D341Med (cell line): ENCODE measurements at regions not wholly inside any gene's neighbourhood (a gene's known extent, or its start where the extent isn't known, plus 50 kb on each side); places are given as distances from the start of the nearest gene placed in this dataset.

Experiments used
- DNase-seq: peaks from one replicate; pipeline ENCODE4 v3.0.0; 2012; ENCODE audit warnings: low spot score

- no peak for DNase-seq
Observed at GRCh38 chr5:74258314-74258665, 382.2 kb downstream of the ENC1 start.

DNA sequence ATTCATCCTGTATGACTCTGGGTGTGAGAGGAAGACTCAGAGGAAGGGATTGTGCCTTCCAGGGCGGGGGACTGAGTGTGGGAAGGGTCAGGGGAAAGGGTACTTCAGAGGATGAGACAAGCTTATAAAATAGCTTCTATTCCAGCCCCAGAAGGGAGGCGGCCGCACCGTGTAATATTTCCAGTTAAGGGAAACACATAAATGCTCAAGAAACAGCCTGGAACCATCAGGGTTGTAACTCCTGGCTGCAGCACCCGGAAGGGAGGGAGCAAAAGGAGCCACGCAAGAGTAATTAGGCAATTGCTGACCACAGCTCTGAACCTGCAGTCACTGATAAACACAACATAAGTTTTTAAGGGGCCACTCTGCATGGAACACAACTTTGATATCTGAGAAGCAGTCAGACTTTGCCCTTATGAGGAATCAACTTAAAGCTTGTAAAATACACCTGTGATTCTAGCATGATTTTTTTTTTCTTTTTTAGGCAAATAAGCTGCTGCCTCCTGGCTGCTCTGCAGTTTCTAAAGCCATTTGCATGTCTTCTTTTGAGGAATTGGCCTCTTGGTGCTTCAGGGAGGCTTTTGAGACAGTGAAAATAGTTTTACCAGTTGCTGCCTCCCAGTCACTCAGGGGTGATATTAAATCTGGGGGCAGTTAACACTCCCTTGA is 382.7 kb downstream of the ENC1 start:
- no peak for DNase-seq

GRCh38 chr5:74257060-74257527 is 383.4 kb downstream of the ENC1 start:
- DNase-seq: no peak

DNA sequence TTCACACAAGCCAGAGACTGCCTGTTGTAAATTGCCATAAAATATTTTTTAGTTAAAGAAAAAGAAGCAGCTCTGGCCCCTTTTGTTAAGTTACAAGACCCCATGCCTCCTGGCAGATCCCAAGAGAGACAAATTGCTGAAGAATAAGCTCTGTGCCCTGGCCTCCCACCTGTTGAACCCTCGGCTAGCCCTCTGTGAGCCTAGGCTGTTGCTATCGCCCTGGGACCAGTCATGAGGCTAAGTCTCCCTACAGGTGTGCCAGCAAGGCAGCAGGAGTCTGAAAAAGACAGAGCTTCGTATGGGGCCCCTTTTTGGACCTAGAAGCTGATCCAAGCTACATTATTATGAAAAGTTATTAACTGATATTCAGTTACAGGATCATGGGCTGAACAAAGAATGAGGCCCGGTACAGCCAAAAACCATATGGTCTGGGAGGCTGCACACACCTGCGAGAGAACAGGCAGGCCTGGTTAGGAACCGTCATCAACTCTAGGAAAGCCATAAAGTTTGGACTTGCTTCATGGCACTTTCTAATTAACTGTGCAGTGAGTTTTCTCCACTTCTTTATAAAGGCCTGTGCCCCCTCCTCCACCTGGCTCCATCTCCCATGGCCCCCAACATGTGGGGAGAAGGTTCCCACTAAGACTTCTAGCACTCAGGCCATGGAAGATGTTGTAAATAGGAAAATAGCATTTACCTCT is 384.7 kb downstream of the ENC1 start:
- no peak for DNase-seq

GRCh38 chr5:74254257-74254656 is 386.3 kb downstream of the ENC1 start:
- no peak for DNase-seq

GRCh38 chr5:74252044-74252443 is 388.5 kb downstream of the ENC1 start:
- no peak for DNase-seq

DNA sequence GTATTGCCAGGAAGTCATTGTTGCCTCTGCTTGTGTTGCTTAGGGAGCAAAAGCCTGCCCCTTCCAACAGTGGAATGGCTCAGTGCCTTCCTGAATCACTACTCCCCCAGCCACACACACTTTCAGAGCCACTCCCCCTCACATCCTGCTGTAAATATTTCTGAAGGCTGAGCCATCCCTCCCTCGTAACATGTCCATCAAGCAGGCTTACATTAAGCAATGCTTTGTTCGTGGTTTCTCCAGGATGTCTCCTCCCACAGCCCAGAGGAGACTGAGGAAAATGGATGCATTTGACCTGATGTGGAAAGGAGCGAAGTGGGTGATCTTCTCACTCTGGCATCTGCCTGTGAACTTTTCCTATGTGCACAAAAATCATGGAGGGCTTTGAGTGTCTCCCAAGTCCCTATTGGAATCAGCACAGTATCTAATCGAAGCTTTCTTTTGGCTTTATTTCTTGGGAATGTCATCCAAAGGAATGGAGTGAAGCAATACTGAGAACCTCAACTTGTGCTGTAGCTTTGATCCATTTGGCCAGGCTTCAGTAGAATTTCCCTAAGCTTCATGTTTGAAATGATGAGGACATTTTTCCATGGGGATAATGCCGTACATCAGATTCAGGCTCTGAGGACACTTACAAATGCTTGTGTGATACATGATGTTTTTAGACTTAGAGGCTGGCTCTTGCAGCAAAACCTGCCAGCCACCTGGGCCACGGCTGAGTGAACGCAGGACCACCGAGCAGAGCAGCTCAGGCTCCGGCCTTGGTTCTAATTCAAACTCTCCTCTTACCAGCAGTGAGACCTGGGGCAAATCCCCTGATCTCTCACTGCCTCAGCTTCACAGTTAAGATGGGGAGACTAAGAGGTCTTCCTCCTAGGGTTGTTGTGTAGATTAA is 389.1 kb downstream of the ENC1 start:
- DNase-seq: no peak

DNA sequence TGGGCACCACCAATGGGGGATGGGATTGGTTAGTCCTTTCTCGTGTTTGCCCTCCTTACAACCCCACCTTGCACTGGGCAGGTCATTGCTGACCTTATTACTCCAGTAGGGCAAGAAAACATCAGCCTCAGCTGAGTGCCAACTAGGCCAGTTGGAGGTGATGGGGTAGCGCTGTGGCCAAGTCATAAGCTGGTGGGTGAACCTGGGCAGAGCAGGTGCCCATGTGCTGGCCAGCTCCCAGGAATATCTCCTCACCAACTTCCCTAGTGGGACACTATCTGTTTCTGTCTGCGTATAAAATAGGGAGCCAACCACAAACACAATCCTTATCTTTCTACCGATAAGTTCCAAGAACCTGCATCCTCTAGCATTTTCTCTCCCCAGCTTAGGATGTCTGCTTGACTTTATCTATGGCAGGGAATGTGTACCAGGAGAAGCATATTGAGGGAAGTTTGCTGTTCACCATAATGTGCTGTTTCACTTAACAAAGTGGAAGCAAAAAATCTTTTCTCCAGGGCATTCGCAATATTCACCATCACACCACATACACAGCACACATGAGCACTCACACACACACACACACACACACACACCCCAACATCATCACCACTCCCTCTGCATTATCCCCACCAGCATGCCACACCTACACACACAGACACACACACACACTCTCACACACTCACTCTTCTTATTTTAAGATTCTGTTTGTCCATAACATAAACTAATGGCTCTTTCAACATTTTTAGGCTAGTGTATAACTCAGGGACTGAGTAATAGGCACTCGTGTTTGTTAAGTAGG is 390.0 kb downstream of the ENC1 start:
- DNase-seq: no peak

DNA sequence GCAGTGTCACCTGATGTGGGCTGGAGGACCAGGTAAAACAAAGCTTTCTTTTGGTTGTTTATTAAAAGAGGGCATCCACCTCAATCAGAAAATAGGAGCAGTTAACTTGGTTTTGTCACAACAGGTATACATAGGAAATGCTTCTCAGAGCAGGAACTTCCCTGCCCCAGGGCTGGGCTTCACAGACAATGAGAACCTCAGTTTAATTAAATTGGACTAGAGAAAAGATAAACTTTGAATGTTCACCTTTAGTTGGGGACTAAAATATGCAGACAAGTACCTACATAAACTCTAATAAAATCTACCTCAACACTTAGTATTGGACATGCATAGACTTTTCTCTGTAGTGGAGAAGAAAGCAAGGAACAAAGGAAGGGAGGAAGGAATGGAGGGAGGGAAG is 392.0 kb downstream of the ENC1 start:
- DNase-seq: no peak

GRCh38 chr5:74244406-74244805 is 396.1 kb downstream of the ENC1 start:
- no peak for DNase-seq

DNA sequence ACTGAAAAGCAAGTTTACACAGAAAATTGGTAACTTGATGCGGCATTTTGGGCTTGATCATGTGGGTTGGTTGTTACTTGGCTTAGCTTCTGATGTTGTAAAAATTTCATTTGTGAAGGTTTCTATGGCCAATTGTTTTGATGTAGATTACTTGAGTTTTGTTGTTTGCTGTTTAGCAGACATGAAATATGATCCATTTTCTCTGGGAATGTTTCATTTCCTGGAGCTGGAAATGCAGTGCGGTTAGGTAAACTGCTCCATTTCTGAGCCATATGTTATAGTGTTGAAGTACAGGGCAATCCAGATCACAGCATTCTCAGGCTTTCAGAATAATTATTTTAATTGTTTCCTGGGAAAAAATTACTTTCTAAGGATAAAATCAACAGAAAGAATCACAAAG is 396.9 kb downstream of the ENC1 start:
- DNase-seq: no peak

- DNase-seq: no peak
Observed at GRCh38 chr5:74242516-74242915, 398.0 kb downstream of the ENC1 start.

GRCh38 chr5:74241751-74242140 is 398.8 kb downstream of the ENC1 start:
- no peak for DNase-seq

- no peak for DNase-seq
Observed at GRCh38 chr5:74240783-74241750, 399.5 kb downstream of the ENC1 start.

GRCh38 chr5:74239261-74239660 is 401.3 kb downstream of the ENC1 start:
- no peak for DNase-seq

DNA sequence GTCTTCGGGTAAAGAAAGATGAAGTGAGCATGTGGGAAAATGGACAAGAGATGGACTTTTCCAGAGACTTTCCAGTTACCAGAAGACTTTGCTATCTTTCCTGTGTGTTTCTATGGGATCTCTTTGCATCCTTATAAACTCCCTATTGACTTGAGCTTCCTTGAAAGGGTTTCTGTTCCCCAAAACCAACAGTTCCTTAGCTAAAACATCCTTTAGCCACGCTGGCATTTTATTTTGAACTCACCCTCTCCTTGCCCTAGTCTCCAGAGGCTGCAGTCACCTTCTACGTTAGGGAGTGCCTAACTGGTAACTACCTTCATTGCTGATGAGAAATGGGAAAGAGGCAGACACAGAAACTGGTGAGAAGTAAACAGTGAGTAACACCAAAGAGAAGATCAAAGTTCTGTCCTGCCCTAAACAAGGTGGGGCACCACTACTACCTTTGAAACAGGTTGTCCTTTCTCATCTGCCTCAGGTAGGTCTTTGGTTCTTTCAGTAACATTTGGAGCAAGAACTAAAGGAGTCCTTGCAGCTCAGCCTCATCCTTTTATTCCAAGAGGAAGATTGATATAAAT is 402.9 kb downstream of the ENC1 start:
- no peak for DNase-seq

- DNase-seq: no peak
Observed at GRCh38 chr5:74235552-74235951, 405.0 kb downstream of the ENC1 start.

GRCh38 chr5:74233571-74233970 is 407.0 kb downstream of the ENC1 start:
- DNase-seq: no peak

DNA sequence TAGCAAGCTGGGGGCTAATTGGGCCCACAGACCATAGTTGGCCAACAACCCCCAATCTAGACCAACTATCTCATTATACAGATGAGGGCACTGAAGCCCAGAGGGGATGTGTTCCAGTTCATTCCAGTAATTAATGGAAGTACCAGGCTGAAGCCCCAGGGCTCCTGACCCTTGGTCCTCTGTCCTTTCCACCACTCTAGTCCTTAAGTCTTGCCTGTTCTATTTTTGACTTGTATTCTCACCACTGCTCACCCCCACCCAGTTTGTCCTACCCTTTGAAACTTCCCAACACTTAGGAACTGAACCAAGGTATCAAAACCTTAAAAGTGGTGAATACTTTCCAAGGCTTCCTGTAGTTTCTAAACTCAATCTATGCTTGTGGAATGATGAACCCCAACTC is 407.4 kb downstream of the ENC1 start:
- no peak for DNase-seq

DNA sequence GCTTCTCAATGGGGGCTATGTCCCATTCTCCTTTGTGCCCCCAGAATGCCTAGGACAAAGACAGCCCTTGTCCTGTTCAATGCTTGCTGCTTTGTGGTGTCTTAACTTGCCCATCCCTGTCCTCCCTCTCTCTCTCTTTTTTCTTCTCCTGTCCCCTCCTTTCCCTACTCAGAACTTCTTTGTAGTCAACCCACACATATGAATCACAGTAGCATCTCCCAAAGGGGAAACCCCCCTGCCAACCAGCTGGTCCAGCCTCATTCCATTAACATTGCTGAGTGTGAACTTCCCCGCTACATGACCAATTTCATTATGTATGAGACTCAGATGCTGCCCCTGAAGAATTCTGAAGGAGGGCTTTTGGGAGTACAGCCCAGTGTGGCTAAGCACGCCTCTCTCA is 408.3 kb downstream of the ENC1 start:
- DNase-seq: no peak

DNA sequence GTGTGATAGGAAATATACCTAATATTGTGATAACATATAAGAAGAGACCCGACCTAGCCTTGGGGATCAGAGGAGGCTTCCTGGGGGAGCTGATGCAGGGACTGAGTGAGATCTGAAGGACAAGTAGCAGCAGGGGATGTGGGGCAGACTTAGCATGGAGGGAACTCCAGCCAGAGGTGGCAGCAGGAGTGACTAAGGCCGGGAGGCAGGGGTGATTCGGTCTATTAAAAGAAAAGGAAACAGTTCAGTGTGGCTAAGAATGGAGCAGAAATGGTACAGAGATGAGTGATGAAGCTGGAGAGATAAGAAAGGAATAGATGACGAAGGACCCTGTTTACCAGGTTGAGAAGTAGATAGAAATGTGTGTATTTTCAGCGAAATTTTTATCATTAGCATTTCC is 408.8 kb downstream of the ENC1 start:
- no peak for DNase-seq
